H9 (cell line): ENCODE measurements at regions not wholly inside any gene's neighbourhood (a gene's known extent, or its start where the extent isn't known, plus 50 kb on each side); places are given as distances from the start of the nearest gene placed in this dataset.

Experiments used
- DNase-seq: peaks from one replicate; pipeline ENCODE4 v3.0.0-alpha.2; 2017
- H2AFZ ChIP-seq: one replicate; pipeline ENCODE4 v1.6.1; 2013; ENCODE audit warnings: mild to moderate bottlenecking, low read length, control low read depth, moderate library complexity
- H2AK5ac ChIP-seq: 2 replicates; pipeline ENCODE4 v1.6.1; 2013; ENCODE audit warnings: low read length, control low read depth, mixed read lengths; ENCODE audit not compliant: insufficient read length
- H2BK120ac ChIP-seq: one replicate; pipeline ENCODE4 v1.6.1; 2013; ENCODE audit warnings: low read depth, mild to moderate bottlenecking, low read length, control low read depth, inconsistent platforms; ENCODE audit not compliant: poor library complexity, severe bottlenecking
- H2BK12ac ChIP-seq: 2 replicates; pipeline ENCODE4 v1.6.1; 2013; ENCODE audit warnings: low read length, control low read depth, mixed read lengths, low read depth; ENCODE audit not compliant: insufficient read length
- H2BK15ac ChIP-seq: 2 replicates; pipeline ENCODE4 v1.6.1; 2013; ENCODE audit warnings: low read depth, low read length, control low read depth
- H2BK20ac ChIP-seq: one replicate; pipeline ENCODE4 v1.6.1; 2013; ENCODE audit warnings: low read depth, mild to moderate bottlenecking, low read length, control low read depth, inconsistent platforms; ENCODE audit not compliant: poor library complexity, severe bottlenecking
- H2BK5ac ChIP-seq: 2 replicates; pipeline ENCODE4 v1.6.1; 2013; ENCODE audit warnings: low read length, control low read depth, mixed read lengths; ENCODE audit not compliant: insufficient read length
- H3K14ac ChIP-seq: 2 replicates; pipeline ENCODE4 v1.6.1; 2013; ENCODE audit warnings: low read length, control low read depth; ENCODE audit not compliant: insufficient read depth
- H3K18ac ChIP-seq: 2 replicates; pipeline ENCODE4 v1.6.1; 2013; ENCODE audit warnings: low read depth, mild to moderate bottlenecking, mixed read lengths, low read length, control low read depth; ENCODE audit not compliant: insufficient read length
- H3K23ac ChIP-seq: 2 replicates; pipeline ENCODE4 v1.6.1; 2013; ENCODE audit warnings: low read length, control low read depth, mixed read lengths, low read depth; ENCODE audit not compliant: insufficient read length
- H3K23me2 ChIP-seq: 2 replicates; pipeline ENCODE4 v1.6.1; 2013; ENCODE audit warnings: low read depth, mild to moderate bottlenecking, mixed read lengths, low read length, control low read depth; ENCODE audit not compliant: insufficient read length, poor library complexity, severe bottlenecking
- H3K27ac ChIP-seq: 2 replicates; pipeline ENCODE4 v1.5.1; 2013; ENCODE audit warnings: low read length, control low read depth, mixed read lengths, low read depth; ENCODE audit not compliant: insufficient read length
- H3K27me3 ChIP-seq: 2 replicates; pipeline ENCODE4 v1.6.1; 2013; ENCODE audit warnings: low read length, control low read depth, inconsistent platforms; ENCODE audit not compliant: insufficient read depth
- H3K4ac ChIP-seq: 2 replicates; pipeline ENCODE4 v1.6.1; 2013; ENCODE audit warnings: low read depth, mild to moderate bottlenecking, control low read depth, inconsistent platforms, low read length, moderate library complexity
- H3K4me1 ChIP-seq: 2 replicates; pipeline ENCODE4 v1.6.1; 2013; ENCODE audit warnings: low read length, control low read depth, inconsistent platforms; ENCODE audit not compliant: insufficient read depth
- H3K4me2 ChIP-seq: 2 replicates; pipeline ENCODE4 v1.6.1; 2013; ENCODE audit warnings: low read length, control low read depth, mixed read lengths; ENCODE audit not compliant: insufficient read length, insufficient read depth
- H3K56ac ChIP-seq: 2 replicates; pipeline ENCODE4 v1.6.1; 2013; ENCODE audit warnings: low read depth, mild to moderate bottlenecking, mixed read lengths, low read length, control low read depth; ENCODE audit not compliant: insufficient read length
- H3K79me1 ChIP-seq: 2 replicates; pipeline ENCODE4 v1.6.1; 2013; ENCODE audit warnings: low read depth, mild to moderate bottlenecking, moderate library complexity, low read length, control low read depth, inconsistent platforms; ENCODE audit not compliant: insufficient read depth, poor library complexity, severe bottlenecking
- H3K79me2 ChIP-seq: 2 replicates; pipeline ENCODE4 v1.6.1; 2013; ENCODE audit warnings: low read length, control low read depth, inconsistent platforms; ENCODE audit not compliant: insufficient read depth
- H3K9ac ChIP-seq: 2 replicates; pipeline ENCODE4 v1.6.1; 2013; ENCODE audit warnings: low read length, control low read depth, mixed read lengths; ENCODE audit not compliant: insufficient read length; ENCODE audit errors: extremely low read depth
- H3K9me3 ChIP-seq: one replicate; pipeline ENCODE4 v1.6.1; 2013; ENCODE audit warnings: low read depth, low read length, inconsistent platforms; ENCODE audit not compliant: control insufficient read depth
- H3T11ph ChIP-seq: one replicate; pipeline ENCODE4 v1.6.1; 2013; ENCODE audit warnings: mild to moderate bottlenecking, low read length, control low read depth, inconsistent platforms
- H4K20me1 ChIP-seq: one replicate; pipeline ENCODE4 v1.6.1; 2013; ENCODE audit not compliant: control insufficient read depth, insufficient read length, insufficient read depth
- H4K5ac ChIP-seq: 2 replicates; pipeline ENCODE4 v1.6.1; 2013; ENCODE audit warnings: low read depth, mild to moderate bottlenecking, mixed read lengths, low read length, control low read depth; ENCODE audit not compliant: insufficient read length
- H4K8ac ChIP-seq: replicated peaks from 2 replicates; pipeline ENCODE4 v1.6.1; 2013; ENCODE audit warnings: low read length, control low read depth, mixed read lengths, low read depth; ENCODE audit not compliant: insufficient read length
- H4K91ac ChIP-seq: 2 replicates; pipeline ENCODE4 v1.6.1; 2013; ENCODE audit warnings: low read depth, mild to moderate bottlenecking, moderate library complexity, mixed read lengths, low read length, control low read depth; ENCODE audit not compliant: insufficient read length
- H3K27ac Mint-ChIP-seq, 3 experiments: 2 replicates in 2 of 3; 3 replicates in 1 of 3; pipeline ENCODE4 v1.8.0; 2020 to 2021; ENCODE audit warnings: mixed read lengths in 3 of 3, mild to moderate bottlenecking in 1 of 3, moderate library complexity in 1 of 3
- H3K27me3 Mint-ChIP-seq: 2 replicates; pipeline ENCODE4 v1.8.0; 2021; ENCODE audit warnings: low read depth, mild to moderate bottlenecking, moderate library complexity, mixed read lengths
- H3K36me3 Mint-ChIP-seq, 3 experiments: 2 replicates in 2 of 3; 3 replicates in 1 of 3; pipeline ENCODE4 v1.8.0; 2020 to 2021; ENCODE audit warnings: low read depth in 3 of 3, mixed read lengths in 3 of 3; ENCODE audit not compliant: insufficient read depth in 1 of 3
- H3K4me1 Mint-ChIP-seq, 2 experiments: 2 replicates each; pipeline ENCODE4 v1.8.0; 2020; ENCODE audit warnings: mixed read lengths in 2 of 2
- H3K4me3 Mint-ChIP-seq, 2 experiments: 2 replicates in 1 of 2; 3 replicates in 1 of 2; pipeline ENCODE4 v1.8.0; 2020 to 2021; ENCODE audit warnings: mild to moderate bottlenecking in 2 of 2, mixed read lengths in 2 of 2, moderate library complexity in 1 of 2
- H3K9me3 Mint-ChIP-seq, 2 experiments: 2 replicates in 1 of 2; 3 replicates in 1 of 2; pipeline ENCODE4 v1.8.0; 2020; ENCODE audit warnings: mild to moderate bottlenecking in 2 of 2, mixed read lengths in 2 of 2, moderate library complexity in 1 of 2
- CTCF ChIP-seq: fragments of 200-600 bp; sonication (generic); conservative IDR thresholded peaks from 3 replicates; pipeline ENCODE4 v1.8.0; 2021; ENCODE audit warnings: antibody characterized with exemption, mild to moderate bottlenecking
- WGBS: extraction: QIAGEN DNeasy Blood & Tissue Kit; methylation state at CpG from one replicate; pipeline ENCODE4 v1.1.7; 2013; ENCODE audit warnings: missing lambda C conversion rate, low lambda C conversion rate, mixed read lengths; ENCODE audit not compliant: insufficient read length; ENCODE audit errors: extremely low coverage; 5-methylcytosine and 5-hydroxymethylcytosine counted together

GRCh38 chr3:59289831-59290230 is 240.0 kb upstream of the CFAP20DC start:
- Histone ChIP-seq H2BK12ac (no peak overlapping the region), H3K23ac (no peak overlapping the region), H4K91ac (no peak overlapping the region), H2AK5ac (no peak overlapping the region), H3T11ph (no peak overlapping the region), H2BK15ac (no peak overlapping the region), H3K27ac (no peak overlapping the region), H2BK5ac (no peak overlapping the region), H3K14ac (no peak overlapping the region), H3K9ac (no peak overlapping the region), H3K4me2 (no peak overlapping the region), H3K4ac (no peak overlapping the region), H3K9me3 (peaks cover 8% of the 10 kb centered on the region), H2BK20ac (no peak overlapping the region), H4K8ac (no peak overlapping the region), H4K5ac (no peak overlapping the region), H3K79me1 (no peaks in the 10 kb centered on the region), H4K20me1 (no peaks in the 10 kb centered on the region), H3K79me2 (no peaks in the 10 kb centered on the region), H3K27me3 (no peaks in the 10 kb centered on the region), H3K4me1 (no peaks in the 10 kb centered on the region), H2BK120ac (no peak overlapping the region), H3K23me2 (no peaks in the 10 kb centered on the region), H3K56ac (no peak overlapping the region), H3K18ac (no peak overlapping the region), H2AFZ (no peak overlapping the region)
- no peak for DNase-seq
- Mint-ChIP-seq H3K4me3 (no peak overlapping the region), H3K27me3 (peaks cover 3% of the 10 kb centered on the region; the same call in 1 of the 2 replicates), H3K9me3 (peaks cover 19 to 24% of the 10 kb centered on the region in 2 experiments), H3K4me1 (no peaks in the 10 kb centered on the region), H3K27ac (no peak overlapping the region), H3K36me3 (peaks cover 3 to 18% (median 16%) of the 10 kb centered on the region in 3 experiments)
- TF ChIP-seq CTCF: no peak
- WGBS: no CpG with 5 or more reads among the region's 1 CpG
